Caki2 (cell line): ENCODE measurements at regions not wholly inside any gene's neighbourhood (a gene's known extent, or its start where the extent isn't known, plus 50 kb on each side); places are given as distances from the start of the nearest gene placed in this dataset.
"Not testable (repeated sequence)": the region's sequence is repeated elsewhere in the genome, so short reads cannot be mapped to it uniquely, and the experiment has no call there.

ENCODE experiments used
- DNase-seq: peaks from one replicate; pipeline ENCODE4 v3.0.0-alpha.2; 2015; ENCODE audit warnings: low read depth
- in situ Hi-C: cut with HindIII; loops from 2 replicates; pipeline ENCODE4 v1.10.0; 2016; ENCODE audit warnings: low sequenced_read_pairs, low pct_unique_long_range_greater_than_20kb, mixed read lengths

GRCh38 chr2:126160950-126161349 lies 495.0 kb upstream of the GYPC start:
- DNase-seq, in situ Hi-C loops: not testable (repeated sequence)

- in situ Hi-C loops: no loop called here
- DNase-seq: no peak
Measured at GRCh38 chr2:126172631-126173184, 483.2 kb upstream of the GYPC start.

GRCh38 chr2:126175222-126175621 lies 480.7 kb upstream of the GYPC start:
- DNase-seq: no peak
- in situ Hi-C loops: no loop called here

DNA sequence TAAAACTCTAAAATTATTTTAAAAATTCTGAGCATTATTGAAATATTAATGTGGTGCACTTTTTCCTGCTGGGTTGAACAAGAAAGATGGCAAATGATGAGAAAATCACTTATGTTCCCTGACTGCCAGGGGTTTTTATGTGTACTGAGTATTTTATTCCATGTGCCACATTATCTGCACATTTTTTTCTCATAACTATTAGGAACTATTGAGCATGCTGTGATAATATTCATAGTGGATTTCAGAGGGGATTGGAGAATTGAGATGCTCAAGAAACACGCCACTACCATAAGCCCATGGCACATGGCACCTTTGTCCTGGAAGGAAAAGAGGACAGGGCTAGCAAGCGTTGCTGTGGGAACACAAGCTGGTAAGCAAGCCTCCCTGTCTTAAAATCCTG lies 478.5 kb upstream of the GYPC start:
- in situ Hi-C loops: no loop called here
- no peak for DNase-seq

DNA sequence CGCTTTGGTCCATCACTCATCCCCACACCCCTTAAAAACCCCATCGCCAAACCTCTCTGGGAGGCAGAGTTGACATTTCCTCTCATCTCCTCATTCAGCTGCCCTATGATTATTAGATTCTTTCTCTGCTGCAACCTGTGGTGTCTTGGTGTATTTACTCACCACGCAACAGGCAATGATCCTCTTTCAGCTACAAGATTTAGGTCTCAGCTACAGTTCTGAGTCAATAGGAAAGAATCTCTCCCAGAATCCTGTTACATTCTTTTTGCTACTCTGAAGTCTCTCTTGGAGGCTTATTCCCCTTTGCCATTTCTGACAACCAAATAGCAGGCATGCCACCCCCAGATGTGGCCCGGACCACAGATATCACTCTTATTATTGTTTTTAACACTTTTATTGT lies 468.3 kb upstream of the GYPC start:
- no peak for DNase-seq
- in situ Hi-C loops: no loop called here

DNA sequence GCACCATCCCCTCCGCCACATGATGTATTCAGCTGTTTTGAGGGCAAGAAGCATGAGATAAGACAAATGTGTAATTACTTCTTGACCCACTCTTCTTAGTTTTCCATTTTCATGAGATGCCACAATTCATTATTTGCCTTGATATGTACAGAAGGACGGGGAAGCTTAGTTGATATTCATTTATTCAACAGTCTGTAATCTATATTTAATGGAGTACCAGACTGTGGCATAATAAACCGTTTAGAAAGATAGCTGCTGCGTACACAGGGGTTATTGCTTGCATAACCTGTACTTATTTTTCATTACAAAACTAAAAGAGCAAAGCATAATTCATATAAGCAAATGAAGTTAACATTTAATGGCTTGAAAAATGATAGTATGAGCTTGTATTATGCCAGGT lies 466.4 kb upstream of the GYPC start:
- DNase-seq: no peak
- in situ Hi-C loops: no loop called here

DNA sequence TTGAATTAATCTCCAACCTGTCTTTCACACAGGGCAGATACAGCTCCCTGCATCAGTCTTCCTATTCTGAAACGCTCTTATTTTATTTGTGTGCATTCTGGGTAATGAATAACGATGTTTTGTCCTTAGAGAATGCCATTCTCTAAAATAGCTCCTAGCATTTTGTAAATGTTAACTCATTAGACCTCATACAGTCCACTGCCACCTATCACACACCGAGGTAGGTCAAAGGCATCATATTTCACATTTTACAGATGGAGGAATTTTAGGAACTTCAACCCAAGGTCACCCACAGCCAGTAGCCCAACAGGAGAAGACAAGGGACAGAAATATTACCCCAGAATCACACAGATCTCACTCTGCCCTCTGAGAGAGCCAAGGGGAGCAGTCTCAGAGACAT lies 455.4 kb upstream of the GYPC start:
- in situ Hi-C loops: no loop called here
- DNase-seq: no peak

GRCh38 chr2:126208266-126208665 lies 447.7 kb upstream of the GYPC start:
- in situ Hi-C loops: no loop called here

DNA sequence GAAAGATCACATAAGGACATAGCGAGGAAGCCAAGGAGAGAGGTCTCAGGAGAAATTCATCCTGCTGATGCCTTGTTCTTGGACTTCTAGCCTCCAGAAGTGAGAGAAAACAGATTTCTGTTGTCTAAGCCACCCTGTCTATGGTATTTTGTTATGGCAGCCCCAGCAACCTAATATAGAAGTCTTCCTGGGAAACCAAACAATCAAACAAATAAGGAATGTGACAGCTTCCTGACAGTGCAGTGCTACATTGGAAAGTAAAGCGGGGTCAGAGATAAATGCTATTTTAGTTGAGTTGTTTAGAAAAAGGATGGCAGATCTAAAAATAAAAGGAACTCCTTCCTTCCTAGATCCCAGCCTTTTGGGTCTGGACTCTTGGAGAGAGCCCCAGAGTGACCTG lies 443.2 kb upstream of the GYPC start:
- in situ Hi-C loops: no loop called here
- no peak for DNase-seq

More at GRCh38 chr2:126208266-126208665, 447.7 kb upstream of the GYPC start:
- no peak for DNase-seq

DNA sequence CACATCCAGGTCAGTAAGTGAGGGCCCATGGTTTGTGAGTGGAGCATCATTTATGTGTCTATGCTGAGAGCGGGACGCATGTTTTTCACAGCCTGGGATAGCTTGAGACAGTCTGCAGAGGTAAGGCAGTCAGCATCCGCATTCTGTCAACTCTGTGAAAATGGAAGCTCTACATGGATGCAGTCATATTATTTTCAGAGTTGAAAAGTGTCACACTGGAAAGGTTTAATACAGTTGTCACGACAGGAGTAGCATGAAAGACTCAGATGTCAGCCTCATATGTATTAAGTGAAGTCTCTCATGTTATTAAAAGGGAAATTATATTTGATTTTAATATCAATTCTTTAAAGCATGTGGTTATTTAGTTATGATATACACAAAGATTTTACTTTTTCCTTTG lies 436.9 kb upstream of the GYPC start:
- in situ Hi-C loops: no loop called here
- DNase-seq: no peak

GRCh38 chr2:126220331-126220730 lies 435.6 kb upstream of the GYPC start:
- in situ Hi-C loops: no loop called here
- DNase-seq: peak; percentile 55

- DNase-seq: no peak
- in situ Hi-C loops: no loop called here
Measured at GRCh38 chr2:126221506-126221905, 434.5 kb upstream of the GYPC start.

DNA sequence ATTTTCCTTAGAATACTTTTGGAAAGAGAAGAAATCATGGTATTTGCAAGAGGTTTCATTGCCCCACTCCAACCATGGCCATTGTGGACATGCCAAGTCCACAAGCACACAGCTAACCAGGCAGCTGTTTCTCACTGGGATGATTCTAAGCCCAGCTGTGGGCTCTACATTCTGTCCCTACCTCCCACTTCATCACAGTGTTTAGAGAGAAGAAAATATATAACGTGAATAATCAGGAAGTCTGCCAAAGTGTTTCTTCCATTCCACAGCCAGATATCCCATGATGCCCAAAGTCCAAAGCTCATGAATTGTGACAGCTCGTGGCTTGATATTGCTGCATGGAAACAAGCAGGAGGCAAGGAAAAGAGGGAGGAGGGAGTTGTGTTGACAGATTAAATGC lies 433.7 kb upstream of the GYPC start:
- no peak for DNase-seq
- in situ Hi-C loops: no loop called here

DNA sequence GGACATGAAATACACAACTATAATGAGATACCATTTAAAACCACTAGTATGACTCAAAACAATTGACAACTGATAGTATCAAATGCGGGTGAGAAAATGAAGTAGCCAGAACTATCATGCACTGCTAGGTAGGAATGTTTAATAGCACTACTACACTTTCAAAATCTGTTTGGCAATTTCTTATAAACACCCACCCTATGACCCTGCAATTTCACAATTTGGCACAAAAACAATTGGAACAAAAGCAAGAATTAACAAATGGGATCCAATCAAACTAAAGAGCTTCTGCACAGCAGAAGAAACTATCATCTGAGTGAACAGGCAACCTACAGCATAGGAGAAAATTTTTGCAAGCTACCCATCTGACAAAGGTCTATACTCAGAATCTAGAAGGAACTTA lies 431.2 kb upstream of the GYPC start:
- DNase-seq: no peak
- in situ Hi-C loops: no loop called here

DNA sequence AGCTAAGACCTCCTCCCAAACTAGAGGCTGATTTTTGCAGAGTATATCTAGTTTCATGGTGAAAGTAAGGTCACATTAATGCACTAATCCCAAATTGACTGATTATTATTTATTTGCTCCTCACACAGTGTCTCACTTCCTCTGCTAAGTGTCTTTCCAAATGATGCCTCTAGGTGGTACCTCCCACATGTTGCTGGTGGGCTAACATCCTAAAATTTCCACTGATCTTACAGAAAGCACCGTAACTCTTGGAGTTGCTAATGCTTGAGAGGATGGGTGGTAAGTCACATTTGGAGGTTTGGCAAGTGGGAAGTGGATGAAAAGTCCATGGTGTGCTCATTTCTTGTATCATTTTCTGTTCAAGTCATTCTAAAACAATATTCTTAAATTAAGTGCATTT lies 428.7 kb upstream of the GYPC start:
- no peak for DNase-seq
- in situ Hi-C loops: no loop called here

DNA sequence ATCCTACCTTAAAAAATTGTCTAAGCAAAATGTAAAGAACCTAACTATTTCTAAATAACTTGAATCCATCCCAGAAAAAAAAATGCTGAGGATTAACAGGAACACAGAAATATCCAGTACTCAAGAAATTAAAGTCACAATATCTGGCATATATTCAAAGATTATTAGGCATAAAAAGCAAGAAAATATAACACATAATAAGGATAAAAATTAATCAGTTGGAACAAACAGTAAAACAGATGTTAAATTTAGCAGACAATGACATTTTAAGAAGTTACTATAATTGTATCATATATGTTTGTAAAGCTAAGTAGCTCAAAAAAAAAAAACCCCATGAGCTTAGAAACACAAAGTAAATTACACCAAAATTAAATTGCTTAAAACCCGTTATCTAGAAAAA lies 427.4 kb upstream of the GYPC start:
- in situ Hi-C loops: no loop called here
- DNase-seq: no peak

GRCh38 chr2:126238251-126238650 lies 417.7 kb upstream of the GYPC start:
- DNase-seq: no peak
- in situ Hi-C loops: no loop called here

GRCh38 chr2:126239320-126239955 lies 416.5 kb upstream of the GYPC start:
- DNase-seq: no peak
- in situ Hi-C loops: no loop called here

DNA sequence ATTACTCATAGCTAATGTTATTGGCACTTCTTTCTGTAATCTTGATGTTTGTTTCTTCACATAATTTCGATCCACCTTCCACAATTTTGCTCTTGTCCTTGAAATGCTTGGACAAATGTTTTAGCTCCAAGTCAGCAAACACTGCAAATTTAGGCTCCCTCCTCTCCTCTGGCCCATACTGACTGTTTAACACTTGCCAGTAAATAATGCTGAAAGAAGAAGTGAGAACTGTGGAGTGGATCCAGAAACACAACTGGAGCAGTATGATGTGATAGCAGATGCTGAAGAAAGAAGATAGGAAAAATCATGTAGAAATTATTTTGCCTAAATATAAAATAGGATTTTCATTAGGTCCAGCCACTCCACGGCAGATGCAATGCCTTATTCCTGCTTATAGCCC lies 415.0 kb upstream of the GYPC start:
- no peak for DNase-seq
- in situ Hi-C loops: no loop called here

GRCh38 chr2:126241411-126241810 lies 414.5 kb upstream of the GYPC start:
- in situ Hi-C loops: no loop called here
- DNase-seq: no peak
